Esophagus squamous epithelium (tissue), 5 donors: ENCODE measurements at regions not wholly inside any gene's neighbourhood (a gene's known extent, or its start where the extent isn't known, plus 50 kb on each side); places are given as distances from the start of the nearest gene placed in this dataset.
A peak's percentile ranks its signal among the peaks of the same experiment; 100 is the strongest.

Experiments used
- DNase-seq: peaks from one replicate; lab custom pipeline; 2025; lab: John Stamatoyannopoulos, UW
- H3K27ac ChIP-seq, 4 donors: fragments of 200-600 bp; sonication (generic); one replicate each; pipeline ENCODE4 v1.5.1; 2016 to 2019; ENCODE audit warnings: mild to moderate bottlenecking in 1 of 4
- H3K27me3 ChIP-seq, 4 donors: fragments of 200-600 bp; sonication (generic); 1 replicate in 3 of 4; 2 replicates in 1 of 4; pipeline versions ENCODE4 v1.5.1 to v1.6.0; 2017 to 2021; ENCODE audit warnings: antibody characterized with exemption in 1 of 4
- H3K36me3 ChIP-seq, 3 donors: fragments of 200-600 bp; sonication (generic); one replicate each; pipeline ENCODE4 v1.5.1; 2016 to 2019
- H3K4me1 ChIP-seq, 3 donors: fragments of 200-600 bp; sonication (generic); one replicate each; pipeline ENCODE4 v1.5.1; 2017 to 2019
- H3K4me3 ChIP-seq, 4 donors: fragments of 200-600 bp; sonication (generic); 1 replicate in 3 of 4; 2 replicates in 1 of 4; pipeline ENCODE4 v1.5.1; 2016 to 2019; ENCODE audit warnings: mild to moderate bottlenecking in 2 of 4, moderate library complexity in 1 of 4
- H3K9me3 ChIP-seq, 3 donors: fragments of 200-600 bp; sonication (generic); one replicate each; pipeline ENCODE4 v1.5.1; 2016 to 2019
- CTCF ChIP-seq, 6 experiments: fragments of 450-650 bp in 4 of 6; fragments of 200-600 bp in 2 of 6; sonication (generic) in 2 of 6; IDR thresholded peaks; one replicate each; pipeline ENCODE4 v1.5.1; 2016 to 2019; ENCODE audit warnings: antibody characterized with exemption in 6 of 6, mild to moderate bottlenecking in 4 of 6, moderate library complexity in 4 of 6
- POLR2A ChIP-seq, 4 donors: fragments of 450-650 bp; IDR thresholded peaks; one replicate each; pipeline ENCODE4 v1.6.1; 2017; ENCODE audit warnings: antibody characterized with exemption in 4 of 4, mild to moderate bottlenecking in 4 of 4, moderate library complexity in 3 of 4
- WGBS, 2 donors: methylation state at CpG; one replicate each; pipeline ENCODE4 v1.1.5; 2018; 5-methylcytosine and 5-hydroxymethylcytosine counted together
- intact Hi-C: fragments of 100-400 bp; cut with DNase I; formaldehyde crosslinking; loops from one replicate; pipeline ENCODE4 v1.15.0; 2022
- donor health status: DM: yes; HTN: yes; CAD: no.

GRCh38 chr13:71249011-71249410 is 618.0 kb downstream of the DACH1 start:
- no peak for DNase-seq
- Histone ChIP-seq H3K9me3 (no peaks in the 10 kb centered on the region), H3K36me3 (no peaks in the 10 kb centered on the region), H3K27me3 (no peaks in the 10 kb centered on the region), H3K27ac (no peak overlapping the region), H3K4me3 (no peak overlapping the region), H3K4me1 (no peaks in the 10 kb centered on the region)
- intact Hi-C loops = no loop called here
- 18 to 28% methylated on average over 1 of the region's 1 CpG for WGBS, 2 donors
- TF ChIP-seq CTCF (IDR thresholded peaks at IDR 0.05) (no peak), POLR2A (IDR thresholded peaks at IDR 0.05) (no peak)

- Histone ChIP-seq H3K27ac (no peak overlapping the region), H3K27me3 (no peaks in the 10 kb centered on the region), H3K4me3 (no peak overlapping the region), H3K4me1 (no peaks in the 10 kb centered on the region), H3K36me3 (no peaks in the 10 kb centered on the region), H3K9me3 (no peaks in the 10 kb centered on the region)
- DNase-seq = no peak
- TF ChIP-seq CTCF (IDR thresholded peaks at IDR 0.05) = no peak
- TF ChIP-seq POLR2A (IDR thresholded peaks at IDR 0.05) = no peak
- intact Hi-C loops = no loop called here
- WGBS, 2 donors = 60 to 66% methylated on average over 3 of the region's 3 CpGs
Observed at GRCh38 chr13:71244161-71244560, 622.8 kb downstream of the DACH1 start.

GRCh38 chr13:71242201-71242600 is 624.8 kb downstream of the DACH1 start:
- no peak for DNase-seq
- intact Hi-C loops = no loop called here
- Histone ChIP-seq H3K36me3 (no peaks in the 10 kb centered on the region), H3K4me3 (no peak overlapping the region), H3K27me3 (no peaks in the 10 kb centered on the region), H3K27ac (no peak overlapping the region), H3K4me1 (no peaks in the 10 kb centered on the region), H3K9me3 (no peaks in the 10 kb centered on the region)
- TF ChIP-seq CTCF (IDR thresholded peaks at IDR 0.05) = no peak
- no peak for TF ChIP-seq POLR2A (IDR thresholded peaks at IDR 0.05)
- WGBS, 2 donors = 12 to 36% methylated on average over 4 of the region's 4 CpGs

GRCh38 chr13:71240911-71241310 is 626.1 kb downstream of the DACH1 start:
- H3K27me3 ChIP-seq = no peaks in the 10 kb centered on the region
- no peak for DNase-seq
- WGBS, 2 donors = 46 to 62% methylated on average over 1 of the region's 1 CpG
- H3K4me3 ChIP-seq = no peak overlapping the region
- TF ChIP-seq POLR2A (IDR thresholded peaks at IDR 0.05) (no peak), CTCF (IDR thresholded peaks at IDR 0.05) (peak in 1 of 6 experiments; percentile 26)
- intact Hi-C loops = no loop called here
- no peaks in the 10 kb centered on the region for H3K4me1 ChIP-seq
- H3K27ac ChIP-seq = no peak overlapping the region
- no peaks in the 10 kb centered on the region for H3K36me3 ChIP-seq
- no peaks in the 10 kb centered on the region for H3K9me3 ChIP-seq

- intact Hi-C loops = no loop called here
- Histone ChIP-seq H3K36me3 (no peaks in the 10 kb centered on the region), H3K27ac (no peak overlapping the region), H3K4me1 (no peaks in the 10 kb centered on the region), H3K27me3 (no peaks in the 10 kb centered on the region), H3K4me3 (no peak overlapping the region), H3K9me3 (no peaks in the 10 kb centered on the region)
- no peak for DNase-seq
- no peak for TF ChIP-seq CTCF (IDR thresholded peaks at IDR 0.05)
- no peak for TF ChIP-seq POLR2A (IDR thresholded peaks at IDR 0.05)
- WGBS, 2 donors = 45 to 47% methylated on average over 3 of the region's 3 CpGs
Observed at GRCh38 chr13:71237332-71237731, 629.7 kb downstream of the DACH1 start.
